ENCODE measurements at regions not wholly inside any gene's neighbourhood (a gene's known extent, or its start where the extent isn't known, plus 50 kb on each side); places are given as distances from the start of the nearest gene placed in this dataset.

GRCh38 chr1:103177108-103177775 is 68.9 kb upstream of the COL11A1 start:
- TF ChIP-seq CTCF (IDR thresholded peaks at IDR 0.05) = no peak
- no peak for TF ChIP-seq POLR2A (IDR thresholded peaks at IDR 0.05)
